H7 (cell line): ENCODE measurements at regions not wholly inside any gene's neighbourhood (a gene's known extent, or its start where the extent isn't known, plus 50 kb on each side); places are given as distances from the start of the nearest gene placed in this dataset.
"Not testable (repeated sequence)": the region's sequence is repeated elsewhere in the genome, so short reads cannot be mapped to it uniquely, and the experiment has no call there.

Experiments used
- DNase-seq: peaks from one replicate; pipeline ENCODE4 v3.0.0; 2012
- H3K27me3 ChIP-seq: 2 replicates; pipeline ENCODE4 v1.6.0; 2011; ENCODE audit warnings: mild to moderate bottlenecking, low read length; ENCODE audit not compliant: control insufficient read depth, insufficient read depth
- H3K36me3 ChIP-seq: replicated peaks from 2 replicates; pipeline ENCODE4 v1.5.1; 2011; ENCODE audit warnings: low read length; ENCODE audit not compliant: control insufficient read depth, insufficient read depth
- H3K4me3 ChIP-seq: 2 replicates; pipeline ENCODE4 v1.5.1; 2011; ENCODE audit warnings: low read depth, mild to moderate bottlenecking, control low read depth, low read length, moderate library complexity; ENCODE audit not compliant: insufficient read depth

GRCh38 chr5:116733991-116734975 lies 159.7 kb upstream of the SEMA6A start:
- H3K36me3 ChIP-seq, result no peaks in the 10 kb centered on the region
- no peaks in the 10 kb centered on the region for H3K27me3 ChIP-seq
- no peak for DNase-seq
- no peak overlapping the region for H3K4me3 ChIP-seq

- DNase-seq, result no peak
- no peaks in the 10 kb centered on the region for H3K36me3 ChIP-seq
- no peak overlapping the region for H3K4me3 ChIP-seq
- no peaks in the 10 kb centered on the region for H3K27me3 ChIP-seq
These were observed 158.0 kb upstream of the SEMA6A start for GRCh38 chr5:116732591-116732990.

GRCh38 chr5:116731432-116731831 lies 156.8 kb upstream of the SEMA6A start:
- Histone ChIP-seq H3K27me3 (no peaks in the 10 kb centered on the region), H3K4me3 (no peak overlapping the region), H3K36me3 (no peaks in the 10 kb centered on the region)
- DNase-seq, result no peak

GRCh38 chr5:116730706-116731105 lies 156.1 kb upstream of the SEMA6A start:
- H3K4me3 ChIP-seq, result no peak overlapping the region
- H3K27me3 ChIP-seq, result no peaks in the 10 kb centered on the region
- no peak for DNase-seq
- no peaks in the 10 kb centered on the region for H3K36me3 ChIP-seq

GRCh38 chr5:116730185-116730584 lies 155.6 kb upstream of the SEMA6A start:
- no peak for DNase-seq
- Histone ChIP-seq H3K36me3 (no peaks in the 10 kb centered on the region), H3K27me3 (no peaks in the 10 kb centered on the region), H3K4me3 (no peak overlapping the region)

GRCh38 chr5:116727248-116727647 lies 152.6 kb upstream of the SEMA6A start:
- no peak overlapping the region for H3K4me3 ChIP-seq
- no peaks in the 10 kb centered on the region for H3K36me3 ChIP-seq
- no peak for DNase-seq
- H3K27me3 ChIP-seq, result no peaks in the 10 kb centered on the region

- not testable (repeated sequence) for DNase-seq, H3K27me3 ChIP-seq, H3K4me3 ChIP-seq, H3K36me3 ChIP-seq
These were observed 151.6 kb upstream of the SEMA6A start for GRCh38 chr5:116726180-116726579.

GRCh38 chr5:116724971-116725370 lies 150.3 kb upstream of the SEMA6A start:
- H3K4me3 ChIP-seq, result no peak overlapping the region
- no peaks in the 10 kb centered on the region for H3K27me3 ChIP-seq
- no peaks in the 10 kb centered on the region for H3K36me3 ChIP-seq
- no peak for DNase-seq

GRCh38 chr5:116722651-116723050 lies 148.0 kb upstream of the SEMA6A start:
- no peak overlapping the region for H3K4me3 ChIP-seq
- H3K27me3 ChIP-seq, result no peaks in the 10 kb centered on the region
- DNase-seq, result no peak
- H3K36me3 ChIP-seq, result no peaks in the 10 kb centered on the region

GRCh38 chr5:116719106-116719505 lies 144.5 kb upstream of the SEMA6A start:
- Histone ChIP-seq H3K36me3 (no peaks in the 10 kb centered on the region), H3K4me3 (no peak overlapping the region), H3K27me3 (no peaks in the 10 kb centered on the region)
- DNase-seq, result no peak

GRCh38 chr5:116718317-116718716 lies 143.7 kb upstream of the SEMA6A start:
- no peak for DNase-seq
- no peaks in the 10 kb centered on the region for H3K36me3 ChIP-seq
- no peak overlapping the region for H3K4me3 ChIP-seq
- no peaks in the 10 kb centered on the region for H3K27me3 ChIP-seq

GRCh38 chr5:116709082-116709481 lies 134.5 kb upstream of the SEMA6A start:
- DNase-seq, result no peak
- Histone ChIP-seq H3K36me3 (no peaks in the 10 kb centered on the region), H3K4me3 (no peak overlapping the region), H3K27me3 (no peaks in the 10 kb centered on the region)

GRCh38 chr5:116705121-116705519 lies 130.5 kb upstream of the SEMA6A start:
- not testable (repeated sequence) for H3K27me3 ChIP-seq, H3K4me3 ChIP-seq, H3K36me3 ChIP-seq, DNase-seq

GRCh38 chr5:116703941-116704340 lies 129.3 kb upstream of the SEMA6A start:
- Histone ChIP-seq H3K4me3 (no peak overlapping the region), H3K27me3 (no peaks in the 10 kb centered on the region), H3K36me3 (no peaks in the 10 kb centered on the region)
- no peak for DNase-seq

- H3K4me3 ChIP-seq, result no peak overlapping the region
- DNase-seq, result no peak
- no peaks in the 10 kb centered on the region for H3K27me3 ChIP-seq
- no peaks in the 10 kb centered on the region for H3K36me3 ChIP-seq
These were observed 128.7 kb upstream of the SEMA6A start for GRCh38 chr5:116703328-116703727.
